Glutamatergic neuron (in vitro differentiated cells): ENCODE measurements at regions not wholly inside any gene's neighbourhood (a gene's known extent, or its start where the extent isn't known, plus 50 kb on each side); places are given as distances from the start of the nearest gene placed in this dataset.

Source experiments
- DNase-seq: peaks from one replicate; pipeline ENCODE4 v3.0.0; 2022
- H3K27ac Mint-ChIP-seq: one replicate; pipeline ENCODE4 v1.8.0; 2020; ENCODE audit warnings: mild to moderate bottlenecking, mixed read lengths, inconsistent platforms; ENCODE audit not compliant: unreplicated experiment
- H3K27me3 Mint-ChIP-seq: one replicate; pipeline ENCODE4 v1.8.0; 2020; ENCODE audit warnings: mild to moderate bottlenecking, moderate library complexity, mixed read lengths, inconsistent platforms; ENCODE audit not compliant: unreplicated experiment
- H3K36me3 Mint-ChIP-seq: one replicate; pipeline ENCODE4 v1.8.0; 2020; ENCODE audit warnings: mild to moderate bottlenecking, mixed read lengths, inconsistent platforms; ENCODE audit not compliant: unreplicated experiment
- H3K4me1 Mint-ChIP-seq: one replicate; pipeline ENCODE4 v1.8.0; 2020; ENCODE audit warnings: mild to moderate bottlenecking, low read depth, mixed read lengths, inconsistent platforms; ENCODE audit not compliant: unreplicated experiment
- H3K4me3 Mint-ChIP-seq: one replicate; pipeline ENCODE4 v1.8.0; 2020; ENCODE audit warnings: mild to moderate bottlenecking, mixed read lengths, inconsistent platforms; ENCODE audit not compliant: unreplicated experiment
- H3K9me3 Mint-ChIP-seq: one replicate; pipeline ENCODE4 v1.8.0; 2020; ENCODE audit warnings: mild to moderate bottlenecking, moderate library complexity, mixed read lengths, inconsistent platforms; ENCODE audit not compliant: unreplicated experiment
- CTCF ChIP-seq: fragments of 200-600 bp; sonication (generic); IDR thresholded peaks from one replicate; pipeline ENCODE4 v1.5.0; 2021; ENCODE audit not compliant: partially characterized antibody, unreplicated experiment

- Mint-ChIP-seq H3K4me3 (no peak overlapping the region), H3K36me3 (peaks cover 8% of the 10 kb centered on the region), H3K27me3 (no peaks in the 10 kb centered on the region), H3K27ac (no peak overlapping the region), H3K4me1 (peaks cover 23% of the 10 kb centered on the region), H3K9me3 (peaks cover 2% of the 10 kb centered on the region)
- TF ChIP-seq CTCF, result no peak
- no peak for DNase-seq
Measured at GRCh38 chr5:54876976-54877375, 108.4 kb downstream of the ESM1 start.

GRCh38 chr5:54876556-54876955 lies 108.8 kb downstream of the ESM1 start:
- H3K4me1 Mint-ChIP-seq, result peaks cover 23% of the 10 kb centered on the region
- TF ChIP-seq CTCF, result no peak

GRCh38 chr5:54874337-54875021 lies 110.9 kb downstream of the ESM1 start:
- peaks cover 21% of the 10 kb centered on the region for H3K4me1 Mint-ChIP-seq
- peak; percentile 37 for DNase-seq
- H3K9me3 Mint-ChIP-seq, result no peaks in the 10 kb centered on the region
- no peak for TF ChIP-seq CTCF
- H3K27ac Mint-ChIP-seq, result peak overlapping the region; percentile 59
- peak overlapping the region; percentile 28 for H3K4me3 Mint-ChIP-seq
- no peaks in the 10 kb centered on the region for H3K36me3 Mint-ChIP-seq
- no peaks in the 10 kb centered on the region for H3K27me3 Mint-ChIP-seq

More at GRCh38 chr5:54876556-54876955, 108.8 kb downstream of the ESM1 start:
- Mint-ChIP-seq H3K27me3 (no peaks in the 10 kb centered on the region), H3K4me3 (no peak overlapping the region), H3K9me3 (peaks cover 1% of the 10 kb centered on the region), H3K36me3 (peaks cover 8% of the 10 kb centered on the region), H3K27ac (no peak overlapping the region)
- no peak for DNase-seq

- no peak for TF ChIP-seq CTCF
- Mint-ChIP-seq H3K27me3 (no peaks in the 10 kb centered on the region), H3K4me1 (peaks cover 21% of the 10 kb centered on the region), H3K36me3 (no peaks in the 10 kb centered on the region), H3K27ac (no peak overlapping the region), H3K9me3 (no peaks in the 10 kb centered on the region), H3K4me3 (no peak overlapping the region)
- no peak for DNase-seq
Measured at GRCh38 chr5:54873691-54874090, 111.7 kb downstream of the ESM1 start.

GRCh38 chr5:54872810-54873209 lies 112.6 kb downstream of the ESM1 start:
- Mint-ChIP-seq H3K36me3 (no peaks in the 10 kb centered on the region), H3K27me3 (no peaks in the 10 kb centered on the region), H3K9me3 (no peaks in the 10 kb centered on the region), H3K27ac (no peak overlapping the region), H3K4me3 (no peak overlapping the region), H3K4me1 (peaks cover 21% of the 10 kb centered on the region)
- DNase-seq, result no peak
- TF ChIP-seq CTCF, result no peak
